ENCODE measurements at regions not wholly inside any gene's neighbourhood (a gene's known extent, or its start where the extent isn't known, plus 50 kb on each side); places are given as distances from the start of the nearest gene placed in this dataset.

DNA sequence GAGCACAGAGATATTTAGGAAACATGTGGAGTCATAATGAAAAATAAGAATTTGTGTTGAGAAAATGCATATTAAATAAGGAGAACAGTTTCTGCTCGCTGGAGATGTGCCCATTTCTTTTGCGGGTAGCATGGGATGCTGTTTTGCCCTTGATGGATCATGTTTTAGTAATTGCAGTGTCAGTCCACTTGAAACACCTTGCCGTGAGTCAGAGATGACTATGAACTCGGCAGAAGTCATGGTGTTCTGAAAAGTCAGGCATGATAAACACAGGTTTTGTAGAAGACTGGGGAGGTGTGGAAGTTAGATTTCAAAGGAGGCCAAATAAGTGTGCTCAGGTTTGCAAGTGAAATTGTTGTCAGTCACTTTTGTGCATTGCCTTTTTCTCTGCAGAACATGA lies 315.0 kb upstream of the LRRC7 start:
- no peak for DNase-seq
- H3K79me2 ChIP-seq (ENCODE audit: low read length): no peaks in the 10 kb centered on the region
- TF ChIP-seq, protein P1, sequence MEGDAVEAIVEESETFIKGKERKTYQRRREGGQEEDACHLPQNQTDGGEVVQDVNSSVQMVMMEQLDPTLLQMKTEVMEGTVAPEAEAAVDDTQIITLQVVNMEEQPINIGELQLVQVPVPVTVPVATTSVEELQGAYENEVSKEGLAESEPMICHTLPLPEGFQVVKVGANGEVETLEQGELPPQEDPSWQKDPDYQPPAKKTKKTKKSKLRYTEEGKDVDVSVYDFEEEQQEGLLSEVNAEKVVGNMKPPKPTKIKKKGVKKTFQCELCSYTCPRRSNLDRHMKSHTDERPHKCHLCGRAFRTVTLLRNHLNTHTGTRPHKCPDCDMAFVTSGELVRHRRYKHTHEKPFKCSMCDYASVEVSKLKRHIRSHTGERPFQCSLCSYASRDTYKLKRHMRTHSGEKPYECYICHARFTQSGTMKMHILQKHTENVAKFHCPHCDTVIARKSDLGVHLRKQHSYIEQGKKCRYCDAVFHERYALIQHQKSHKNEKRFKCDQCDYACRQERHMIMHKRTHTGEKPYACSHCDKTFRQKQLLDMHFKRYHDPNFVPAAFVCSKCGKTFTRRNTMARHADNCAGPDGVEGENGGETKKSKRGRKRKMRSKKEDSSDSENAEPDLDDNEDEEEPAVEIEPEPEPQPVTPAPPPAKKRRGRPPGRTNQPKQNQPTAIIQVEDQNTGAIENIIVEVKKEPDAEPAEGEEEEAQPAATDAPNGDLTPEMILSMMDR (IDR thresholded peaks at IDR 0.05; ENCODE audit: low read length): no peak
- TF ChIP-seq EZH2phosphoT487 (IDR thresholded peaks at IDR 0.05; ENCODE audit: low read length) (no peak), EZH2 (optimal IDR thresholded peaks at IDR 0.05; ENCODE audit: low read depth, low read length) (no peak)
- H3F3A ChIP-seq (ENCODE audit: insufficient read depth, low read length): no peaks in the 10 kb centered on the region
- H3K9me2 ChIP-seq (replicated peaks; ENCODE audit: insufficient read depth, low read length): no peaks in the 10 kb centered on the region
- no peaks in the 10 kb centered on the region for H3K4me1 ChIP-seq (ENCODE audit: low read length)
- no peak overlapping the region for H2AFZ ChIP-seq (ENCODE audit: low read length)
- no peaks in the 10 kb centered on the region for H4K20me1 ChIP-seq (ENCODE audit: insufficient read depth, low read length)
- H3K9ac ChIP-seq (ENCODE audit: low read length): no peak overlapping the region
- H3K4me2 ChIP-seq (ENCODE audit: low read depth, low read length): no peak overlapping the region
- no peak overlapping the region for H3K4me3 ChIP-seq (ENCODE audit: low read length)
- no peaks in the 10 kb centered on the region for H3K36me3 ChIP-seq (replicated peaks; ENCODE audit: insufficient read depth, low read length)
- no peaks in the 10 kb centered on the region for H3K9me3 ChIP-seq (replicated peaks; ENCODE audit: insufficient read depth, low read length)
- H3K27me3 ChIP-seq (replicated peaks; ENCODE audit: insufficient read depth, low read length): no peaks in the 10 kb centered on the region
- H3K27ac ChIP-seq (ENCODE audit: low read length): no peak overlapping the region

DNA sequence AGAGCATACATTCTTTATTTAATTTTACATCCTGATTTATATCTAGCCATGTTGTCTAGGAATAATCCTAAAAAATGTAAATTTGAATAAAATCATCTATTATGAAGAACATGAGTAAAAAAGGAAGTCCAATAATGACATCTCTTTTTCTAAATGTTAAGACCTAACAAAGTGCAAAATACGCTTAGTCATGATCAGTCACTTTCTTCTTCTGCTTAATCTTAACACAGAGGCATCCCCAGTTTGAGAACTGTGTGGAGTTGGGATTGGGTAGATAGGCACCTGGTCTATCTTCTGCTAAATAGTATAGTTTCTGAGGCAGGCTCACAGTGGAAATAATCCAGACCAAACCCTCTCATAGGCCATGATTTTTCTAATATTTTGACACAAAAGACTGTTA lies 311.7 kb upstream of the LRRC7 start:
- no peak overlapping the region for H3K4me3 ChIP-seq (ENCODE audit: low read length)
- DNase-seq: no peak
- H2AFZ ChIP-seq (ENCODE audit: low read length): no peak overlapping the region
- H3K4me2 ChIP-seq (ENCODE audit: low read depth, low read length): no peak overlapping the region
- no peaks in the 10 kb centered on the region for H3K9me3 ChIP-seq (replicated peaks; ENCODE audit: insufficient read depth, low read length)
- no peaks in the 10 kb centered on the region for H3K9me2 ChIP-seq (replicated peaks; ENCODE audit: insufficient read depth, low read length)
- no peaks in the 10 kb centered on the region for H4K20me1 ChIP-seq (ENCODE audit: insufficient read depth, low read length)
- no peaks in the 10 kb centered on the region for H3K36me3 ChIP-seq (replicated peaks; ENCODE audit: insufficient read depth, low read length)
- H3K4me1 ChIP-seq (ENCODE audit: low read length): no peaks in the 10 kb centered on the region
- no peak for TF ChIP-seq EZH2 (optimal IDR thresholded peaks at IDR 0.05; ENCODE audit: low read depth, low read length)
- TF ChIP-seq, protein P1 (IDR thresholded peaks at IDR 0.05; ENCODE audit: low read length): no peak
- TF ChIP-seq EZH2phosphoT487 (IDR thresholded peaks at IDR 0.05; ENCODE audit: low read length): no peak
- no peak overlapping the region for H3K27ac ChIP-seq (ENCODE audit: low read length)
- no peaks in the 10 kb centered on the region for H3K27me3 ChIP-seq (replicated peaks; ENCODE audit: insufficient read depth, low read length)
- H3K79me2 ChIP-seq (ENCODE audit: low read length): no peaks in the 10 kb centered on the region
- H3F3A ChIP-seq (ENCODE audit: insufficient read depth, low read length): no peaks in the 10 kb centered on the region
- H3K9ac ChIP-seq (ENCODE audit: low read length): no peak overlapping the region

DNA sequence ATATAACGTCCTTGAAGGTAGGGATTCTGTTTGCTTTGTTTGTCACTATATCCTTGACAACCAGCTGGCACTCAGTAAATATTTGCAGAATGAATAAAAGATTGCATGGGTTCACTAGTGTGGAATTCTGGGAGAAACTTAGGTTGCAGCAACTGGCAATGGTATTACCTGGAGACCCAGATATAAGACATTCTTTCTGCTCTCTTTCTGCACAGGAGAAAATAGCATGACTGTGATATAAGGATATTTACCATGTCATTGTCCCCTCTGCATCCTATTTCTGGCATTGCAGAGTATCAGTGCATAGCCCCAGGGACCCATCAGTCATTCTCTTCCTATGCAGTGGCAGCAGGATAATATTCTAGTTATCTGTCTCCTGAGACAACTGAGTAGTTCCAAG lies 308.9 kb upstream of the LRRC7 start:
- no peaks in the 10 kb centered on the region for H4K20me1 ChIP-seq (ENCODE audit: insufficient read depth, low read length)
- H3K4me2 ChIP-seq (ENCODE audit: low read depth, low read length): no peak overlapping the region
- no peak overlapping the region for H3K9ac ChIP-seq (ENCODE audit: low read length)
- H3K4me1 ChIP-seq (ENCODE audit: low read length): no peaks in the 10 kb centered on the region
- no peaks in the 10 kb centered on the region for H3F3A ChIP-seq (ENCODE audit: insufficient read depth, low read length)
- no peaks in the 10 kb centered on the region for H3K9me2 ChIP-seq (replicated peaks; ENCODE audit: insufficient read depth, low read length)
- no peak for DNase-seq
- H3K79me2 ChIP-seq (ENCODE audit: low read length): no peaks in the 10 kb centered on the region
- no peak for TF ChIP-seq EZH2phosphoT487 (IDR thresholded peaks at IDR 0.05; ENCODE audit: low read length)
- TF ChIP-seq, protein P1 (IDR thresholded peaks at IDR 0.05; ENCODE audit: low read length): no peak
- TF ChIP-seq EZH2 (optimal IDR thresholded peaks at IDR 0.05; ENCODE audit: low read depth, low read length): no peak
- no peak overlapping the region for H3K27ac ChIP-seq (ENCODE audit: low read length)
- H3K9me3 ChIP-seq (replicated peaks; ENCODE audit: insufficient read depth, low read length): no peaks in the 10 kb centered on the region
- H3K36me3 ChIP-seq (replicated peaks; ENCODE audit: insufficient read depth, low read length): no peaks in the 10 kb centered on the region
- H3K27me3 ChIP-seq (replicated peaks; ENCODE audit: insufficient read depth, low read length): no peaks in the 10 kb centered on the region
- no peak overlapping the region for H3K4me3 ChIP-seq (ENCODE audit: low read length)
- H2AFZ ChIP-seq (ENCODE audit: low read length): no peak overlapping the region

Measured in MM.1S (cell line).